ENCODE measurements at regions not wholly inside any gene's neighbourhood (a gene's known extent, or its start where the extent isn't known, plus 50 kb on each side); places are given as distances from the start of the nearest gene placed in this dataset.

- TF ChIP-seq, protein P1, sequence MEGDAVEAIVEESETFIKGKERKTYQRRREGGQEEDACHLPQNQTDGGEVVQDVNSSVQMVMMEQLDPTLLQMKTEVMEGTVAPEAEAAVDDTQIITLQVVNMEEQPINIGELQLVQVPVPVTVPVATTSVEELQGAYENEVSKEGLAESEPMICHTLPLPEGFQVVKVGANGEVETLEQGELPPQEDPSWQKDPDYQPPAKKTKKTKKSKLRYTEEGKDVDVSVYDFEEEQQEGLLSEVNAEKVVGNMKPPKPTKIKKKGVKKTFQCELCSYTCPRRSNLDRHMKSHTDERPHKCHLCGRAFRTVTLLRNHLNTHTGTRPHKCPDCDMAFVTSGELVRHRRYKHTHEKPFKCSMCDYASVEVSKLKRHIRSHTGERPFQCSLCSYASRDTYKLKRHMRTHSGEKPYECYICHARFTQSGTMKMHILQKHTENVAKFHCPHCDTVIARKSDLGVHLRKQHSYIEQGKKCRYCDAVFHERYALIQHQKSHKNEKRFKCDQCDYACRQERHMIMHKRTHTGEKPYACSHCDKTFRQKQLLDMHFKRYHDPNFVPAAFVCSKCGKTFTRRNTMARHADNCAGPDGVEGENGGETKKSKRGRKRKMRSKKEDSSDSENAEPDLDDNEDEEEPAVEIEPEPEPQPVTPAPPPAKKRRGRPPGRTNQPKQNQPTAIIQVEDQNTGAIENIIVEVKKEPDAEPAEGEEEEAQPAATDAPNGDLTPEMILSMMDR (conservative IDR thresholded peaks at IDR 0.05; ENCODE audit: low read length), result no peak
- TF ChIP-seq EZH2phosphoT487 (IDR thresholded peaks at IDR 0.05; ENCODE audit: borderline replicate concordance), result no peak
These were observed 279.9 kb downstream of the ENC1 start for GRCh38 chr5:74360535-74361210.

All from Loucy (cell line).